Activated T-helper 1 cell treated with anti-CD3 and anti-CD28 coated beads, Interleukin-12 subunit alpha, Interleukin-12 subunit beta, Interleukin-2, Interleukin-4 antibody, amounts not matched to agents 30 ng/mL and 10 ng/mL and 1 ng/mL, durations not matched to agents 14 hours and 24 hours and 36 hours (primary cell): ENCODE measurements at regions not wholly inside any gene's neighbourhood (a gene's known extent, or its start where the extent isn't known, plus 50 kb on each side); places are given as distances from the start of the nearest gene placed in this dataset.

Experiments
- DNase-seq: peaks from one replicate; pipeline ENCODE4 v3.0.0; 2021; ENCODE audit warnings: low spot score
- H3K27ac Mint-ChIP-seq: one replicate; pipeline ENCODE4 v1.8.0; 2021; ENCODE audit warnings: mild to moderate bottlenecking, mixed read lengths
- H3K27me3 Mint-ChIP-seq: one replicate; pipeline ENCODE4 v1.8.0; 2022; ENCODE audit warnings: mild to moderate bottlenecking, moderate library complexity, mixed read lengths; ENCODE audit not compliant: insufficient read depth
- H3K36me3 Mint-ChIP-seq: one replicate; pipeline ENCODE4 v1.8.0; 2021; ENCODE audit warnings: low read depth, mixed read lengths
- H3K4me1 Mint-ChIP-seq: one replicate; pipeline ENCODE4 v1.8.0; 2021; ENCODE audit warnings: low read depth, mixed read lengths
- H3K4me3 Mint-ChIP-seq: one replicate; pipeline ENCODE4 v1.8.0; 2021; ENCODE audit warnings: mild to moderate bottlenecking, moderate library complexity, mixed read lengths
- H3K9me3 Mint-ChIP-seq: one replicate; pipeline ENCODE4 v1.8.0; 2021; ENCODE audit warnings: mixed read lengths
- intact Hi-C: fragments of 100-400 bp; cut with micrococcal nuclease; formaldehyde crosslinking; loops from one replicate; pipeline ENCODE4 v1.15.1; 2024

- DNase-seq: no peak
- intact Hi-C loops: no loop called here
- Mint-ChIP-seq H3K9me3 (no peaks in the 10 kb centered on the region), H3K36me3 (no peaks in the 10 kb centered on the region), H3K27ac (no peak overlapping the region), H3K4me3 (no peak overlapping the region), H3K4me1 (no peaks in the 10 kb centered on the region), H3K27me3 (peaks cover 5% of the 10 kb centered on the region)
Observed at GRCh38 chr17:68812876-68813584, 142.2 kb downstream of the ABCA8 start.

DNA sequence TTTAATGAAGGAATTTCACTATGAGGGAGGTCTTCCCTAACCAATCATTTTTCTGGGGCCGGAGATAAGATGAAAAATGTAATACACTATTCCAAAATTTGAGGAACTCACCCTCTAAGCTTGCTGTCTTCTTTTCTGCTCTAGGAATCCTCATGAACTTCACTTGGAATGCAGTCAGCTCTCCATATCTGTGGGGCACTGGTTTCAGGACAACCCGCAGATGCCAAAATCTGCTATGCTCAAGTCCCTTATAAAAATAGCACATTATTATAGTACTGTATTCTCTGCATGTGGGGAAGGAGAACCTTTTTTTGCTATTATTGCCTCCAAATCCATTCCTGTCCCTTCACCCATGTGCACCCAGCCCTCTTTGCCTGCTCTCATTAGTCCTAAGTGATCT is 146.0 kb downstream of the ABCA8 start:
- intact Hi-C loops: no loop called here
- Mint-ChIP-seq H3K27ac (no peak overlapping the region), H3K4me1 (no peaks in the 10 kb centered on the region), H3K36me3 (no peaks in the 10 kb centered on the region), H3K9me3 (no peaks in the 10 kb centered on the region), H3K4me3 (no peak overlapping the region), H3K27me3 (peaks cover 7% of the 10 kb centered on the region)
- no peak for DNase-seq

GRCh38 chr17:68807998-68808772 is 147.0 kb downstream of the ABCA8 start:
- Mint-ChIP-seq H3K9me3 (no peaks in the 10 kb centered on the region), H3K27ac (no peak overlapping the region), H3K4me1 (no peaks in the 10 kb centered on the region), H3K36me3 (no peaks in the 10 kb centered on the region), H3K4me3 (no peak overlapping the region), H3K27me3 (peaks cover 6% of the 10 kb centered on the region)
- DNase-seq: no peak
- intact Hi-C loops: no loop called here

- no peak overlapping the region for H3K4me3 Mint-ChIP-seq
- no peaks in the 10 kb centered on the region for H3K36me3 Mint-ChIP-seq
- H3K27me3 Mint-ChIP-seq: peaks cover 8% of the 10 kb centered on the region
- DNase-seq: no peak
- intact Hi-C loops: no loop called here
- H3K27ac Mint-ChIP-seq: no peak overlapping the region
- no peaks in the 10 kb centered on the region for H3K4me1 Mint-ChIP-seq
- H3K9me3 Mint-ChIP-seq: no peaks in the 10 kb centered on the region
Observed at GRCh38 chr17:68805609-68806008, 149.6 kb downstream of the ABCA8 start.

- Mint-ChIP-seq H3K27ac (no peak overlapping the region), H3K27me3 (peaks cover 8% of the 10 kb centered on the region), H3K36me3 (no peaks in the 10 kb centered on the region), H3K4me3 (no peak overlapping the region), H3K4me1 (no peaks in the 10 kb centered on the region), H3K9me3 (no peaks in the 10 kb centered on the region)
- intact Hi-C loops: no loop called here
- no peak for DNase-seq
Observed at GRCh38 chr17:68804777-68805520, 150.2 kb downstream of the ABCA8 start.

GRCh38 chr17:68803164-68803929 is 151.8 kb downstream of the ABCA8 start:
- no peaks in the 10 kb centered on the region for H3K4me1 Mint-ChIP-seq
- no peak for DNase-seq
- peaks cover 8% of the 10 kb centered on the region for H3K27me3 Mint-ChIP-seq
- no peak overlapping the region for H3K4me3 Mint-ChIP-seq
- H3K9me3 Mint-ChIP-seq: no peaks in the 10 kb centered on the region
- no peak overlapping the region for H3K27ac Mint-ChIP-seq
- intact Hi-C loops: no loop called here
- no peaks in the 10 kb centered on the region for H3K36me3 Mint-ChIP-seq

GRCh38 chr17:68801335-68802247 is 153.6 kb downstream of the ABCA8 start:
- DNase-seq: no peak
- peaks cover 14% of the 10 kb centered on the region for H3K27me3 Mint-ChIP-seq
- intact Hi-C loops: no loop called here
- H3K4me1 Mint-ChIP-seq: no peaks in the 10 kb centered on the region
- H3K36me3 Mint-ChIP-seq: no peaks in the 10 kb centered on the region
- no peak overlapping the region for H3K4me3 Mint-ChIP-seq
- no peaks in the 10 kb centered on the region for H3K9me3 Mint-ChIP-seq
- no peak overlapping the region for H3K27ac Mint-ChIP-seq

DNA sequence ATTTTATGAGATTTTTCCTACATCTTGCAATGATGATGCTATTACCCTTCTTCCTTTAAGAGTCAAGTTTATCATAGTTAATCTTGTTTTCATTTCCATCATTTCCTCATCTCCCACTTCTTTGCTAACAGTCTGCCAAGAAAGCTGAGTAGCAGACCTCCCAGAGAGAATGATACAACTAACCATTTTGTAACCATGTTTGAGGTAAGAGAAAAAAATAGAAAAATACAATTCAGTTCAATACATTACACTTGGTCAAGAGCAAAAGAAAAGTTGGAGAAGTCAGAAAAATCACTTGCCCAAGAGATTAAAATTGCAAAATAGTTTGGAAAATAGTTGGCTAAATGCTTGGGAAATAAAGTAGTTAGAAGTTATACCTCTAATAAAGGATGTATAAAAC is 154.4 kb downstream of the ABCA8 start:
- Mint-ChIP-seq H3K27me3 (peaks cover 16% of the 10 kb centered on the region), H3K9me3 (no peaks in the 10 kb centered on the region), H3K4me3 (no peak overlapping the region), H3K36me3 (no peaks in the 10 kb centered on the region), H3K27ac (no peak overlapping the region), H3K4me1 (no peaks in the 10 kb centered on the region)
- intact Hi-C loops: no loop called here
- no peak for DNase-seq

DNA sequence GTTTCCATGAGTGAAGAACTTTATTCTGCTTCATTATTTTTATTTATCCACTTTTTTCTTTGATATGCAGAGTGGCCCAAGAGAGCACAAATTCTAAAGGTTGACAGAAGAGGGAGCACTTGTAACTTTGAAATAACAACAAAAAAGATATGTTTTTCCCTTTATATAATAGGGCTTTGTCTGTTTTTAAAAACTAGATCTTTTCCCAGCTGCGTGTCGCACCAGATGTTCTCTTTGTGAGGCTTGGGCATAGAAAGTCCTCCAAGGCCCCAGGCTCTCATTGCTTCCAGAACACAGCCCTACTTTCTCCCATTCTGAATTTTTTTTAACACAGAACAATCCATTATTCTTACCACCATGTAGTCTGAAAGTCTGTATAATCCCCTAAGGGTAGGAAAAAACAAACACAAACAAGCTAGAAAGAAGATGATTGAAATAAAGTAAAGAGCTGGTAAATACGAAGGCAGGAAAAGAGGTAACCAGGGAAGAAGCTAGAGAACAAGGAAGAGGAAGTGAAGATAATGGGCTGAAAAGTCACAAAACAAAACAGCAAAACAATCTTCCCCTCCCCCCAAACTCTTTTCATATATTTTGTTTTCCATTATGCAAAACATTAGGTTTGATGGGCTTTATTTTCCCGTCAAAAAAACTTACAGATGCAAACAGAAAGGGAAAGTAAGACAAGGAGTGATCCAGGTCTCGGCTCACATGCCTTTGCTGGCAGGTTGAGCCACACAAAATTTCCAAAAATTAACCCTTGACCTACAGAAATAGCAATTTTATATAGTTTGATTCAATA is 160.4 kb downstream of the ABCA8 start:
- Mint-ChIP-seq H3K27me3 (peaks cover 22% of the 10 kb centered on the region), H3K9me3 (no peaks in the 10 kb centered on the region), H3K36me3 (no peaks in the 10 kb centered on the region), H3K27ac (no peak overlapping the region), H3K4me1 (peaks cover 12% of the 10 kb centered on the region), H3K4me3 (peak overlapping the region; percentile 8)
- intact Hi-C loops: no loop called here
- no peak for DNase-seq

- Mint-ChIP-seq H3K27ac (no peak overlapping the region), H3K9me3 (no peaks in the 10 kb centered on the region), H3K4me1 (peaks cover 12% of the 10 kb centered on the region), H3K27me3 (peaks cover 27% of the 10 kb centered on the region), H3K36me3 (no peaks in the 10 kb centered on the region), H3K4me3 (no peak overlapping the region)
- intact Hi-C loops: no loop called here
- no peak for DNase-seq
Observed at GRCh38 chr17:68792873-68793272, 162.3 kb downstream of the ABCA8 start.

DNA sequence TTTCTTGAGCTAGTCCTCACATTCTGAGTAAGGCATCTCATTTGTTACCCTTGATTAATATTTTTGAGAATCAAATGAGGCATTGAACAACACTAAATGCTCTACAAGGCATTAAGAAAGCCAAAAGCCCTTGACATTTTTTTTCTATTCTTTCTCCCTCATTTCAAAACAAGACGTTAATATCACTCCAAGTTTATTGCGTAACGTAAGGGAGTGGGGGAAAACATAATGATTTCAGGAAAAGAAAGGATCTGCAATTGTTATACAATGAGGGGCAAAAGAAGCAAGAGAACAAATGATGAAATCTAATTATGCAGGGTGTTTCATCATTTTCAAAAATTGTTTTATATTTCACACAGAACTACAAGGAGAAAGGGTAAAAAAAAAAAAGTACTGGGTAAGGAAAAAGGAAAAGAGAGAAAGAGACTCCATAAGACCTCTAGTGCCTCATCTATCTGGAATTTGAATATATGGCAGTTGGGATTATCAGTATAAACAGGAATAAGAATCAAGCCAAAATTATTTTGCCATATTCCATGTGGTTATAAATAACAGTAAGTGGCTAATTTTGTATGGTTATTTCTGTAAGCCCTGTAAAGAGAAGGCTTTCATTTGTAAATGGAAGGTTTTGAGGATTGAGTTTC is 163.0 kb downstream of the ABCA8 start:
- Mint-ChIP-seq H3K36me3 (no peaks in the 10 kb centered on the region), H3K27ac (no peak overlapping the region), H3K27me3 (peaks cover 22% of the 10 kb centered on the region), H3K9me3 (no peaks in the 10 kb centered on the region), H3K4me1 (peaks cover 12% of the 10 kb centered on the region), H3K4me3 (no peak overlapping the region)
- intact Hi-C loops: no loop called here
- DNase-seq: no peak
